Neuronal stem cell (in vitro differentiated cells): ENCODE measurements at regions not wholly inside any gene's neighbourhood (a gene's known extent, or its start where the extent isn't known, plus 50 kb on each side); places are given as distances from the start of the nearest gene placed in this dataset.

ENCODE experiments used
- DNase-seq: peaks from one replicate; pipeline ENCODE4 v3.0.0-alpha.2; 2013; ENCODE audit warnings: low spot score
- H2AFZ ChIP-seq: one replicate; pipeline ENCODE4 v1.6.1; 2013; ENCODE audit warnings: mild to moderate bottlenecking, low read length, inconsistent platforms
- H2AK5ac ChIP-seq: 2 replicates; pipeline ENCODE4 v1.6.1; 2013; ENCODE audit warnings: low read depth, mild to moderate bottlenecking, inconsistent platforms, low read length, moderate library complexity, mixed read lengths
- H2BK120ac ChIP-seq: 2 replicates; pipeline ENCODE4 v1.6.1; 2013; ENCODE audit warnings: low read depth, mild to moderate bottlenecking, inconsistent platforms, low read length, moderate library complexity, mixed read lengths
- H2BK12ac ChIP-seq: one replicate; pipeline ENCODE4 v1.6.1; 2013; ENCODE audit warnings: low read length, inconsistent platforms
- H2BK15ac ChIP-seq: 2 replicates; pipeline ENCODE4 v1.6.1; 2013; ENCODE audit warnings: mild to moderate bottlenecking, low read length, inconsistent platforms, mixed read lengths
- H2BK5ac ChIP-seq: one replicate; pipeline ENCODE4 v1.6.1; 2013; ENCODE audit warnings: inconsistent platforms, mild to moderate bottlenecking, low read length, moderate library complexity
- H3K14ac ChIP-seq: one replicate; pipeline ENCODE4 v1.6.1; 2013; ENCODE audit warnings: low read length, inconsistent platforms
- H3K18ac ChIP-seq: 2 replicates; pipeline ENCODE4 v1.6.1; 2013; ENCODE audit warnings: low read length, inconsistent platforms
- H3K23ac ChIP-seq: 2 replicates; pipeline ENCODE4 v1.6.1; 2013; ENCODE audit warnings: low read depth, mild to moderate bottlenecking, mixed read lengths, low read length, inconsistent platforms; ENCODE audit not compliant: poor library complexity
- H3K27ac ChIP-seq: replicated peaks from 3 replicates; pipeline ENCODE4 v1.5.1; 2013; ENCODE audit warnings: low read length, inconsistent platforms
- H3K27me3 ChIP-seq, 3 experiments: 2 replicates each; pipeline ENCODE4 v1.6.1; 2013; ENCODE audit warnings: low read length in 3 of 3, mild to moderate bottlenecking in 2 of 3, inconsistent platforms in 1 of 3, low read depth in 1 of 3, mixed read lengths in 1 of 3, moderate library complexity in 1 of 3; ENCODE audit not compliant: control insufficient read depth in 3 of 3, insufficient read depth in 3 of 3
- H3K36me3 ChIP-seq, 2 donors: replicated peaks in 1 of 2; 2 replicates each; pipeline ENCODE4 v1.6.1; 2013; ENCODE audit warnings: low read length in 2 of 2; ENCODE audit not compliant: control insufficient read depth in 2 of 2, insufficient read depth in 2 of 2
- H3K4ac ChIP-seq: 2 replicates; pipeline ENCODE4 v1.6.1; 2013; ENCODE audit warnings: inconsistent platforms, mild to moderate bottlenecking, low read length, moderate library complexity
- H3K4me1 ChIP-seq, 2 donors: 1 replicate in 1 of 2; 2 replicates in 1 of 2; pipeline ENCODE4 v1.6.1; 2013; ENCODE audit warnings: low read length in 2 of 2, low read depth in 1 of 2; ENCODE audit not compliant: control insufficient read depth in 2 of 2, insufficient read depth in 1 of 2
- H3K4me2 ChIP-seq: one replicate; pipeline ENCODE4 v1.6.1; 2013; ENCODE audit warnings: mild to moderate bottlenecking, low read length, inconsistent platforms; ENCODE audit not compliant: insufficient read depth, poor library complexity, severe bottlenecking
- H3K4me3 ChIP-seq, 2 donors: 2 replicates each; pipeline ENCODE4 v1.5.1; 2013; ENCODE audit warnings: low read length in 2 of 2, mild to moderate bottlenecking in 2 of 2, inconsistent platforms in 1 of 2, moderate library complexity in 1 of 2
- H3K79me1 ChIP-seq: one replicate; pipeline ENCODE4 v1.6.1; 2013; ENCODE audit warnings: low read depth, mild to moderate bottlenecking, inconsistent platforms, low read length, moderate library complexity
- H3K9ac ChIP-seq: one replicate; pipeline ENCODE4 v1.6.1; 2013; ENCODE audit warnings: mild to moderate bottlenecking, low read depth, low read length, inconsistent platforms; ENCODE audit not compliant: poor library complexity
- H3K9me3 ChIP-seq, 2 donors: replicated peaks in 1 of 2; 2 replicates each; pipeline versions ENCODE3 to v1.6.1; 2013; ENCODE audit warnings: low read length in 2 of 2, mild to moderate bottlenecking in 2 of 2, inconsistent platforms in 1 of 2, low read depth in 1 of 2, mixed read lengths in 1 of 2, moderate library complexity in 1 of 2; ENCODE audit not compliant: control insufficient read depth in 2 of 2, insufficient read depth in 1 of 2
- H4K8ac ChIP-seq: one replicate; pipeline ENCODE4 v1.6.1; 2013; ENCODE audit warnings: low read depth, mild to moderate bottlenecking, inconsistent platforms, low read length, moderate library complexity
- H4K91ac ChIP-seq: one replicate; pipeline ENCODE4 v1.6.1; 2013; ENCODE audit warnings: low read length, low read depth, mild to moderate bottlenecking, inconsistent platforms; ENCODE audit not compliant: poor library complexity
- WGBS, 2 donors: extraction: QIAGEN DNeasy Blood & Tissue Kit; methylation state at CpG; one replicate each; pipeline ENCODE4 v1.1.7; 2013; ENCODE audit warnings: missing lambda C conversion rate in 2 of 2, mixed read lengths in 1 of 2; ENCODE audit not compliant: insufficient read length in 2 of 2, insufficient replicate concordance in 1 of 2; ENCODE audit errors: extremely low coverage in 2 of 2; 5-methylcytosine and 5-hydroxymethylcytosine counted together

GRCh38 chr2:236872015-236872414, 213.7 kb upstream of the COPS8 start:
- H3K4me2 ChIP-seq: no peak overlapping the region
- no peak for DNase-seq
- no peak overlapping the region for H2BK15ac ChIP-seq
- H3K79me1 ChIP-seq: no peaks in the 10 kb centered on the region
- no peak overlapping the region for H3K4me3 ChIP-seq
- H2AFZ ChIP-seq: peak overlapping the region; percentile 57
- H2BK12ac ChIP-seq: no peak overlapping the region
- H2BK120ac ChIP-seq: no peak overlapping the region
- no peak overlapping the region for H3K23ac ChIP-seq
- no peak overlapping the region for H3K27ac ChIP-seq
- no peaks in the 10 kb centered on the region for H3K36me3 ChIP-seq
- no peak overlapping the region for H4K8ac ChIP-seq
- H3K18ac ChIP-seq: no peak overlapping the region
- H3K14ac ChIP-seq: no peak overlapping the region
- no peak overlapping the region for H2AK5ac ChIP-seq
- peaks cover 0 to 9% of the 10 kb centered on the region in 2 donors for H3K4me1 ChIP-seq
- H3K4ac ChIP-seq: no peak overlapping the region
- H3K9ac ChIP-seq: no peak overlapping the region
- H3K27me3 ChIP-seq: no peaks in the 10 kb centered on the region
- peaks cover 0 to 10% of the 10 kb centered on the region in 2 donors for H3K9me3 ChIP-seq
- H4K91ac ChIP-seq: no peak overlapping the region
- no CpG with 5 or more reads among the region's 4 CpGs for WGBS, 2 donors
- no peak overlapping the region for H2BK5ac ChIP-seq

- Histone ChIP-seq H3K4me2 (no peak overlapping the region), H3K4me3 (no peak overlapping the region), H3K27me3 (no peaks in the 10 kb centered on the region), H3K14ac (no peak overlapping the region), H3K4me1 (peaks cover 0 to 9% of the 10 kb centered on the region in 2 donors), H4K8ac (no peak overlapping the region), H2BK5ac (no peak overlapping the region), H3K18ac (peak overlapping the region; percentile 53), H2BK120ac (no peak overlapping the region), H3K79me1 (no peaks in the 10 kb centered on the region), H4K91ac (no peak overlapping the region), H3K4ac (no peak overlapping the region), H3K36me3 (no peaks in the 10 kb centered on the region), H2BK15ac (no peak overlapping the region), H3K27ac (no peak overlapping the region), H3K9ac (no peak overlapping the region), H2BK12ac (no peak overlapping the region), H3K23ac (no peak overlapping the region), H2AFZ (no peak overlapping the region), H2AK5ac (no peak overlapping the region), H3K9me3 (peaks cover 0 to under 1% of the 10 kb centered on the region in 2 donors)
- no CpG with 5 or more reads among the region's 7 CpGs for WGBS, 2 donors
- DNase-seq: no peak
Measured at GRCh38 chr2:236872981-236873380, 212.7 kb upstream of the COPS8 start.

- Histone ChIP-seq H2BK120ac (no peak overlapping the region), H2BK12ac (no peak overlapping the region), H2AFZ (no peak overlapping the region), H3K4ac (no peak overlapping the region), H3K36me3 (no peaks in the 10 kb centered on the region), H3K9me3 (no peaks in the 10 kb centered on the region), H4K91ac (no peak overlapping the region), H3K9ac (no peak overlapping the region), H3K4me3 (no peak overlapping the region), H3K27ac (no peak overlapping the region), H2AK5ac (no peak overlapping the region), H2BK15ac (no peak overlapping the region), H2BK5ac (no peak overlapping the region), H3K4me1 (peaks cover 0 to 9% of the 10 kb centered on the region in 2 donors), H3K18ac (no peak overlapping the region), H3K4me2 (no peak overlapping the region), H3K79me1 (no peaks in the 10 kb centered on the region), H3K23ac (no peak overlapping the region), H3K27me3 (no peaks in the 10 kb centered on the region), H4K8ac (no peak overlapping the region), H3K14ac (no peak overlapping the region)
- WGBS, 2 donors: no CpG with 5 or more reads among the region's 4 CpGs
- no peak for DNase-seq
Measured at GRCh38 chr2:236873636-236874035, 212.1 kb upstream of the COPS8 start.

- no peak overlapping the region for H2AK5ac ChIP-seq
- H3K9ac ChIP-seq: no peak overlapping the region
- no peak overlapping the region for H2BK12ac ChIP-seq
- no peak overlapping the region for H2BK15ac ChIP-seq
- no peak overlapping the region for H2AFZ ChIP-seq
- no peak overlapping the region for H4K91ac ChIP-seq
- no peak overlapping the region for H2BK120ac ChIP-seq
- H3K18ac ChIP-seq: peak overlapping the region; percentile 11
- no peaks in the 10 kb centered on the region for H3K36me3 ChIP-seq
- no peaks in the 10 kb centered on the region for H3K9me3 ChIP-seq
- H4K8ac ChIP-seq: no peak overlapping the region
- no CpG with 5 or more reads among the region's 3 CpGs for WGBS, 2 donors
- H2BK5ac ChIP-seq: no peak overlapping the region
- no peak overlapping the region for H3K27ac ChIP-seq
- H3K4me2 ChIP-seq: no peak overlapping the region
- no peaks in the 10 kb centered on the region for H3K79me1 ChIP-seq
- H3K4ac ChIP-seq: no peak overlapping the region
- H3K23ac ChIP-seq: no peak overlapping the region
- H3K4me1 ChIP-seq: peaks cover 0 to 9% of the 10 kb centered on the region in 2 donors
- H3K4me3 ChIP-seq: no peak overlapping the region
- DNase-seq: no peak
- no peak overlapping the region for H3K14ac ChIP-seq
- H3K27me3 ChIP-seq: no peaks in the 10 kb centered on the region
Measured at GRCh38 chr2:236874866-236875481, 210.7 kb upstream of the COPS8 start.
